Epithelial cell of proximal tubule (primary cell): ENCODE measurements at regions not wholly inside any gene's neighbourhood (a gene's known extent, or its start where the extent isn't known, plus 50 kb on each side); places are given as distances from the start of the nearest gene placed in this dataset.

ENCODE experiments used
- DNase-seq: peaks from one replicate; pipeline ENCODE4 v3.0.0-alpha.2; 2011; ENCODE audit warnings: low read depth
- H3K4me3 ChIP-seq: 2 replicates; pipeline ENCODE4 v1.5.1; 2011; ENCODE audit warnings: low read depth, mild to moderate bottlenecking, low read length
- CTCF ChIP-seq: conservative IDR thresholded peaks from 2 replicates; pipeline ENCODE4 v1.5.1; 2012; ENCODE audit warnings: low read depth, mild to moderate bottlenecking, low read length

GRCh38 chr20:57000441-57000968 lies 265.9 kb downstream of the BMP7 start:
- TF ChIP-seq CTCF, result no peak
- no peak for DNase-seq
- no peak overlapping the region for H3K4me3 ChIP-seq

GRCh38 chr20:57001126-57001767 lies 265.2 kb downstream of the BMP7 start:
- no peak overlapping the region for H3K4me3 ChIP-seq
- TF ChIP-seq CTCF, result no peak
- no peak for DNase-seq

- no peak for TF ChIP-seq CTCF
- H3K4me3 ChIP-seq, result no peak overlapping the region
- DNase-seq, result no peak
These were observed 264.3 kb downstream of the BMP7 start for GRCh38 chr20:57002066-57002570.

- no peak for DNase-seq
- no peak overlapping the region for H3K4me3 ChIP-seq
- TF ChIP-seq CTCF, result no peak
These were observed 263.4 kb downstream of the BMP7 start for GRCh38 chr20:57003012-57003411.

GRCh38 chr20:57004416-57004815 lies 262.0 kb downstream of the BMP7 start:
- no peak overlapping the region for H3K4me3 ChIP-seq
- no peak for TF ChIP-seq CTCF
- DNase-seq, result no peak

- DNase-seq, result no peak
- no peak overlapping the region for H3K4me3 ChIP-seq
- TF ChIP-seq CTCF, result no peak
These were observed 261.2 kb downstream of the BMP7 start for GRCh38 chr20:57004951-57005933.
